8988T (cell line): ENCODE measurements at regions not wholly inside any gene's neighbourhood (a gene's known extent, or its start where the extent isn't known, plus 50 kb on each side); places are given as distances from the start of the nearest gene placed in this dataset.

Experiments
- DNase-seq: peaks from one replicate; pipeline ENCODE4 v3.0.0; 2011

GRCh38 chr1:193498088-193498655 is 311.8 kb upstream of the B3GALT2 start:
- no peak for DNase-seq

- DNase-seq = no peak
Observed at GRCh38 chr1:193494368-193494767, 308.0 kb upstream of the B3GALT2 start.

GRCh38 chr1:193489191-193489590 is 302.8 kb upstream of the B3GALT2 start:
- no peak for DNase-seq

- DNase-seq = no peak
Observed at GRCh38 chr1:193487722-193488121, 301.3 kb upstream of the B3GALT2 start.

GRCh38 chr1:193486671-193487229 is 300.3 kb upstream of the B3GALT2 start:
- DNase-seq = no peak

GRCh38 chr1:193480755-193481154 is 294.3 kb upstream of the B3GALT2 start:
- no peak for DNase-seq

- DNase-seq = no peak
Observed at GRCh38 chr1:193479187-193479586, 292.8 kb upstream of the B3GALT2 start.

- no peak for DNase-seq
Observed at GRCh38 chr1:193476748-193477147, 290.3 kb upstream of the B3GALT2 start.

GRCh38 chr1:193473932-193474331 is 287.5 kb upstream of the B3GALT2 start:
- DNase-seq = no peak

- no peak for DNase-seq
Observed at GRCh38 chr1:193472838-193473398, 286.5 kb upstream of the B3GALT2 start.

GRCh38 chr1:193472430-193472829 is 286.0 kb upstream of the B3GALT2 start:
- no peak for DNase-seq

GRCh38 chr1:193471981-193472380 is 285.6 kb upstream of the B3GALT2 start:
- DNase-seq = no peak

- no peak for DNase-seq
Observed at GRCh38 chr1:193463326-193463932, 277.0 kb upstream of the B3GALT2 start.

GRCh38 chr1:193462629-193463320 is 276.4 kb upstream of the B3GALT2 start:
- DNase-seq = no peak

- no peak for DNase-seq
Observed at GRCh38 chr1:193458628-193459027, 272.2 kb upstream of the B3GALT2 start.

GRCh38 chr1:193457676-193458075 is 271.3 kb upstream of the B3GALT2 start:
- no peak for DNase-seq

GRCh38 chr1:193456811-193457280 is 270.4 kb upstream of the B3GALT2 start:
- DNase-seq = no peak

GRCh38 chr1:193451606-193452005 is 265.2 kb upstream of the B3GALT2 start:
- no peak for DNase-seq

GRCh38 chr1:193451001-193451400 is 264.6 kb upstream of the B3GALT2 start:
- no peak for DNase-seq

GRCh38 chr1:193448682-193449461 is 262.5 kb upstream of the B3GALT2 start:
- DNase-seq = no peak

GRCh38 chr1:193443886-193444285 is 257.5 kb upstream of the B3GALT2 start:
- no peak for DNase-seq

GRCh38 chr1:193438771-193439170 is 252.4 kb upstream of the B3GALT2 start:
- no peak for DNase-seq

- DNase-seq = no peak
Observed at GRCh38 chr1:193438312-193438711, 251.9 kb upstream of the B3GALT2 start.
